ENCODE measurements at regions not wholly inside any gene's neighbourhood (a gene's known extent, or its start where the extent isn't known, plus 50 kb on each side); places are given as distances from the start of the nearest gene placed in this dataset.

GRCh38 chr4:35164063-35164462 is 1080.3 kb downstream of the ARAP2 start:
- WGBS, 2 donors = 96% methylated on average over 1 of the region's 1 CpG
- no peak for TF ChIP-seq CTCF (IDR thresholded peaks at IDR 0.05)
- TF ChIP-seq EP300 (IDR thresholded peaks at IDR 0.05) = no peak
- no peak for TF ChIP-seq POLR2A (IDR thresholded peaks at IDR 0.05)
- Histone ChIP-seq H3K4me3 (no peak overlapping the region), H3K36me3 (no peaks in the 10 kb centered on the region), H3K9me3 (no peaks in the 10 kb centered on the region), H3K4me1 (no peaks in the 10 kb centered on the region), H3K27ac (no peak overlapping the region), H3K27me3 (no peaks in the 10 kb centered on the region)
- DNase-seq (ENCODE audit: low spot score in 2 of 2) = no peak

GRCh38 chr4:35166466-35166865 is 1077.8 kb downstream of the ARAP2 start:
- no peaks in the 10 kb centered on the region for H3K27me3 ChIP-seq
- no peak for DNase-seq (ENCODE audit: low spot score in 2 of 2)
- no peaks in the 10 kb centered on the region for H3K4me1 ChIP-seq
- H3K9me3 ChIP-seq = no peaks in the 10 kb centered on the region
- TF ChIP-seq CTCF (IDR thresholded peaks at IDR 0.05) = no peak
- TF ChIP-seq EP300 (IDR thresholded peaks at IDR 0.05) = no peak
- no peak for TF ChIP-seq POLR2A (IDR thresholded peaks at IDR 0.05)
- H3K36me3 ChIP-seq = no peaks in the 10 kb centered on the region
- no peak overlapping the region for H3K4me3 ChIP-seq
- WGBS, 2 donors = 79% methylated on average over 5 of the region's 5 CpGs
- H3K27ac ChIP-seq = no peak overlapping the region

GRCh38 chr4:35167385-35167784 is 1076.9 kb downstream of the ARAP2 start:
- H3K27me3 ChIP-seq = no peaks in the 10 kb centered on the region
- H3K27ac ChIP-seq = no peak overlapping the region
- DNase-seq (ENCODE audit: low spot score in 2 of 2) = no peak
- H3K36me3 ChIP-seq = no peaks in the 10 kb centered on the region
- H3K4me1 ChIP-seq = no peaks in the 10 kb centered on the region
- 77 to 91% methylated on average over 2 of the region's 2 CpGs for WGBS, 2 donors
- TF ChIP-seq POLR2A (IDR thresholded peaks at IDR 0.05) (no peak), EP300 (IDR thresholded peaks at IDR 0.05) (no peak), CTCF (IDR thresholded peaks at IDR 0.05) (no peak)
- H3K9me3 ChIP-seq = no peaks in the 10 kb centered on the region
- no peak overlapping the region for H3K4me3 ChIP-seq

- WGBS, 2 donors = 65 to 69% methylated on average over 4 of the region's 4 CpGs
- TF ChIP-seq EP300 (IDR thresholded peaks at IDR 0.05) = no peak
- no peak for TF ChIP-seq CTCF (IDR thresholded peaks at IDR 0.05)
- TF ChIP-seq POLR2A (IDR thresholded peaks at IDR 0.05) = no peak
- no peak overlapping the region for H3K27ac ChIP-seq
- no peaks in the 10 kb centered on the region for H3K4me1 ChIP-seq
- no peak overlapping the region for H3K4me3 ChIP-seq
- H3K36me3 ChIP-seq = no peaks in the 10 kb centered on the region
- H3K9me3 ChIP-seq = no peaks in the 10 kb centered on the region
- H3K27me3 ChIP-seq = no peaks in the 10 kb centered on the region
- no peak for DNase-seq (ENCODE audit: low spot score in 2 of 2)
Measured at GRCh38 chr4:35175487-35175886, 1068.8 kb downstream of the ARAP2 start.

GRCh38 chr4:35175894-35176293 is 1068.4 kb downstream of the ARAP2 start:
- no peaks in the 10 kb centered on the region for H3K36me3 ChIP-seq
- no peak for TF ChIP-seq POLR2A (IDR thresholded peaks at IDR 0.05)
- TF ChIP-seq EP300 (IDR thresholded peaks at IDR 0.05) = no peak
- no peak for TF ChIP-seq CTCF (IDR thresholded peaks at IDR 0.05)
- 44 to 45% methylated on average over 2 of the region's 2 CpGs for WGBS, 2 donors
- no peaks in the 10 kb centered on the region for H3K4me1 ChIP-seq
- no peaks in the 10 kb centered on the region for H3K27me3 ChIP-seq
- no peak for DNase-seq (ENCODE audit: low spot score in 2 of 2)
- H3K9me3 ChIP-seq = no peaks in the 10 kb centered on the region
- H3K4me3 ChIP-seq = no peak overlapping the region
- H3K27ac ChIP-seq = no peak overlapping the region
